MCF 10A (cell line): ENCODE measurements at regions not wholly inside any gene's neighbourhood (a gene's known extent, or its start where the extent isn't known, plus 50 kb on each side); places are given as distances from the start of the nearest gene placed in this dataset.

Source experiments
- BruUV-seq: library from RNA; stranded (reverse); fragments of 400-500 nt; replicated peaks from 2 replicates; lab custom pipeline; 2021; lab: Mats Ljungman, UMichigan
- CTCF ChIA-PET: fragments of 300-600 bp; sonication (Branson Sonifier 250); formaldehyde crosslinking; extraction: SDS; loops from one replicate; lab custom pipeline; 2021; ENCODE audit warnings: antibody characterized with exemption, inconsistent platforms; lab: Yijun Ruan, JAX
- POLR2A ChIA-PET: fragments of 300-600, 350-650 bp; sonication (Branson Sonifier 250); formaldehyde crosslinking; extraction: SDS; loops from one replicate; lab custom pipeline; 2020; ENCODE audit warnings: antibody characterized with exemption, inconsistent platforms; lab: Yijun Ruan, JAX
- DNase-seq: peaks from one replicate; pipeline ENCODE4 v3.0.0-alpha.2; 2018; ENCODE audit not compliant: unreplicated experiment
- H3K27ac Mint-ChIP-seq: one replicate; pipeline ENCODE4 v1.8.0; 2022; ENCODE audit warnings: mild to moderate bottlenecking, low read depth, mixed read lengths; ENCODE audit not compliant: unreplicated experiment
- H3K27me3 Mint-ChIP-seq: one replicate; pipeline ENCODE4 v1.8.0; 2022; ENCODE audit warnings: mixed read lengths; ENCODE audit not compliant: insufficient read depth, unreplicated experiment
- H3K36me3 Mint-ChIP-seq: one replicate; pipeline ENCODE4 v1.8.0; 2022; ENCODE audit warnings: mild to moderate bottlenecking, moderate library complexity, mixed read lengths; ENCODE audit not compliant: insufficient read depth, unreplicated experiment
- H3K4me1 Mint-ChIP-seq: one replicate; pipeline ENCODE4 v1.8.0; 2022; ENCODE audit warnings: mixed read lengths; ENCODE audit not compliant: insufficient read depth, unreplicated experiment
- H3K4me3 Mint-ChIP-seq: one replicate; pipeline ENCODE4 v1.8.0; 2022; ENCODE audit warnings: mild to moderate bottlenecking, moderate library complexity, mixed read lengths; ENCODE audit not compliant: unreplicated experiment
- H3K9me3 Mint-ChIP-seq: one replicate; pipeline ENCODE4 v1.8.0; 2022; ENCODE audit warnings: mixed read lengths; ENCODE audit not compliant: unreplicated experiment
- intact Hi-C: fragments of 100-400 bp; cut with micrococcal nuclease; formaldehyde crosslinking; loops from 2 replicates; pipeline ENCODE4 v1.14.1; 2022
- TF ChIP-seq, protein P1 (sequence below): fragments of 200-600 bp; IDR thresholded peaks from one replicate; pipeline ENCODE4 v1.8.0; 2022; ENCODE audit warnings: antibody characterized with exemption, mild to moderate bottlenecking; ENCODE audit not compliant: unreplicated experiment

DNA sequence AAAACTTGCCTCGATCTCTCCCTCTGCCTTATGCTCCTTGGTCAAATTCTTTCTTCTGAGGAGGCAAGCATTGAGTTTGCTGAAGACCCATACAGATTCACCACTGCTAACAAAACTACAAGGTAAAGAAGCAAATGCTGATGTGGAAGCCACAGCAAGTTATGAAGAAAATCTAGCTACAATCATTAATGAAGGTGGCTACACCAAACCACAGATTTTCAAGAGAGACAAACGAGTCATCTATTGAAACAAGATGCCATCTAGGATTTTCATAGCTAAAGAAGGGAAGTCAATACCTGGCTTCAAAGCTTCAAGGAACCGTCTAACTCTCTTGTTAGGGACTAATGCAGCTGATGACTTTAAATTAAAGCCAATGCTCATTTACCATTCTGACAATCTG lies 203.2 kb downstream of the METTL4 start:
- no peak for DNase-seq
- BruUV-seq = no TSS peak
- ChIA-PET POLR2A (interaction anchor here (0.6 kb wide), 1 partner anchor 154 kb away, joined by 3 read pairs; no protein-coding TSS in a partner anchor), CTCF (no interaction called here)
- no peaks in the 10 kb centered on the region for H3K9me3 Mint-ChIP-seq
- no peak overlapping the region for H3K27ac Mint-ChIP-seq
- intact Hi-C loops = no loop called here
- H3K27me3 Mint-ChIP-seq = no peaks in the 10 kb centered on the region
- no peaks in the 10 kb centered on the region for H3K36me3 Mint-ChIP-seq
- no peaks in the 10 kb centered on the region for H3K4me1 Mint-ChIP-seq
- TF ChIP-seq, protein P1, sequence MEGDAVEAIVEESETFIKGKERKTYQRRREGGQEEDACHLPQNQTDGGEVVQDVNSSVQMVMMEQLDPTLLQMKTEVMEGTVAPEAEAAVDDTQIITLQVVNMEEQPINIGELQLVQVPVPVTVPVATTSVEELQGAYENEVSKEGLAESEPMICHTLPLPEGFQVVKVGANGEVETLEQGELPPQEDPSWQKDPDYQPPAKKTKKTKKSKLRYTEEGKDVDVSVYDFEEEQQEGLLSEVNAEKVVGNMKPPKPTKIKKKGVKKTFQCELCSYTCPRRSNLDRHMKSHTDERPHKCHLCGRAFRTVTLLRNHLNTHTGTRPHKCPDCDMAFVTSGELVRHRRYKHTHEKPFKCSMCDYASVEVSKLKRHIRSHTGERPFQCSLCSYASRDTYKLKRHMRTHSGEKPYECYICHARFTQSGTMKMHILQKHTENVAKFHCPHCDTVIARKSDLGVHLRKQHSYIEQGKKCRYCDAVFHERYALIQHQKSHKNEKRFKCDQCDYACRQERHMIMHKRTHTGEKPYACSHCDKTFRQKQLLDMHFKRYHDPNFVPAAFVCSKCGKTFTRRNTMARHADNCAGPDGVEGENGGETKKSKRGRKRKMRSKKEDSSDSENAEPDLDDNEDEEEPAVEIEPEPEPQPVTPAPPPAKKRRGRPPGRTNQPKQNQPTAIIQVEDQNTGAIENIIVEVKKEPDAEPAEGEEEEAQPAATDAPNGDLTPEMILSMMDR = no peak
- no peak overlapping the region for H3K4me3 Mint-ChIP-seq

DNA sequence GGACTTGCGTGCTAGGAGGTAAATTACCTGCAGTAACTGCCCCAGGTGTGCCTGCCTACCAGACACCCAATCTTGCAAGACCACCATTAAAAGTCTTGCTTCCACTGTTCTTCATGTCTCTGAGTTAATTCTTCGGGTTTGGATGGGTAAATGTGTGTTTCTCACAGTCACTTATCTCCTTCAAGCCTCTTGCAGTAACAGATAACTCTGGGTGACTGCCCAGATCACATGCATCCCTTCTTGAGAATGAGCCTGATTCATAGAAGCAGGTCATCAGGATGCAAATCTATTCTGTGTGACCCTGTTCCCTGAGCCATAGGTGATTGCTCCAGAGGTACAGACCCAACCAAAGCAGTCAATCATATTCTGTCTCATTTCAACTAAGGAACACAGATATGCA lies 194.6 kb downstream of the METTL4 start:
- TF ChIP-seq, protein P1 = no peak
- Mint-ChIP-seq H3K4me1 (peaks cover 6% of the 10 kb centered on the region), H3K4me3 (no peak overlapping the region), H3K9me3 (no peaks in the 10 kb centered on the region), H3K36me3 (no peaks in the 10 kb centered on the region), H3K27ac (no peak overlapping the region), H3K27me3 (no peaks in the 10 kb centered on the region)
- ChIA-PET CTCF (no interaction called here), POLR2A (no interaction called here)
- intact Hi-C loops = no loop called here
- no peak for DNase-seq
- no TSS peak for BruUV-seq

DNA sequence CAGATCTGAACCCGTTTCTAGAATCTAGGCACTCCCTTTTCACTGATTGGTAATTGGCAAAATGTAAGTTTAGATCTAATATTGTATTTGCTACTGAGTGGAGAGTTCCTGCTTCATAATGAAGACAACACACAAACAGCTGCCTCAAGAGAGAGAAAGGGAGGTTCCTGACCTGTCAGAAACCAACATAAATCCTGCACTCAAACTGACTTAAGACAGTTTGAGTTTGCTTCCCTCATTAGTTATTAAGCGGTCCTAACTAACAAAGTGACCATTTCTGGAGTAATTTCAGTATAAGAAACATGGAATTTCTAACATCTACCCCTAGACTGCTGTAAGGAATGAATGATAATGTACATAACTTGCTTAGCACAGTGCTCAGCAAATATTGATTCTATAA lies 191.2 kb downstream of the METTL4 start:
- H3K36me3 Mint-ChIP-seq = no peaks in the 10 kb centered on the region
- no peaks in the 10 kb centered on the region for H3K4me1 Mint-ChIP-seq
- ChIA-PET POLR2A (no interaction called here), CTCF (no interaction called here)
- H3K4me3 Mint-ChIP-seq = no peak overlapping the region
- intact Hi-C loops = no loop called here
- H3K27me3 Mint-ChIP-seq = no peaks in the 10 kb centered on the region
- BruUV-seq = no TSS peak
- H3K9me3 Mint-ChIP-seq = no peaks in the 10 kb centered on the region
- no peak for DNase-seq
- TF ChIP-seq, protein P1 = no peak
- no peak overlapping the region for H3K27ac Mint-ChIP-seq

DNA sequence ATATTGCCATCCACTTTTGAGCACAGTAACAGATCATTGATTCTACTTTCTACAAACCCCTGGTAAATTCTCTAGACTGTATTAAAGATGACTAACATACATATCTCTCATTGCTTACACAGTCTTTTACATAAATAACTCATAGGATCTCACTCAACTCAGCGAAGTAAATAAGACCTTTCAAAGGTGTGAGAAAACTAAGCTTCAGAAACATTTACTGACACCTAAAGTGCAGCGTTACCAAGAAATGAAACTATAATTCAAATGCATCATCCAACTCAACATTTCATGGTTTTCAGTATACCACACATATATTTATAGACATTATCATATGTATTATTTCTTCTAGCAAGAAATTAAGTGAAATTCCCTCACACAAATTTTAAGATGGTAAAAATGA lies 189.8 kb downstream of the METTL4 start:
- H3K9me3 Mint-ChIP-seq = no peaks in the 10 kb centered on the region
- no peaks in the 10 kb centered on the region for H3K36me3 Mint-ChIP-seq
- H3K27ac Mint-ChIP-seq = no peak overlapping the region
- BruUV-seq = no TSS peak
- CTCF ChIA-PET = no interaction called here
- POLR2A ChIA-PET = interaction anchor here (0.8 kb wide), 1 partner anchor 47 kb away, joined by 3 read pairs; no protein-coding TSS in a partner anchor
- no peaks in the 10 kb centered on the region for H3K27me3 Mint-ChIP-seq
- TF ChIP-seq, protein P1 = no peak
- DNase-seq = no peak
- intact Hi-C loops = no loop called here
- no peak overlapping the region for H3K4me3 Mint-ChIP-seq
- H3K4me1 Mint-ChIP-seq = no peaks in the 10 kb centered on the region
